Hepatocyte (in vitro differentiated cells): ENCODE measurements at regions not wholly inside any gene's neighbourhood (a gene's known extent, or its start where the extent isn't known, plus 50 kb on each side); places are given as distances from the start of the nearest gene placed in this dataset.

Experiments used
- DNase-seq: peaks from one replicate; pipeline ENCODE4 v3.0.0-alpha.2; 2016; ENCODE audit warnings: low spot score
- H2AFZ ChIP-seq: fragments of 200-600 bp; sonication (generic); 2 replicates; pipeline ENCODE4 v1.6.0; 2016; ENCODE audit warnings: antibody characterized with exemption, mild to moderate bottlenecking
- H3K27ac ChIP-seq: fragments of 200-600 bp; sonication (generic); 2 replicates; pipeline ENCODE4 v1.5.1; 2016; ENCODE audit warnings: mild to moderate bottlenecking
- H3K27me3 ChIP-seq: fragments of 200-600 bp; sonication (generic); 2 replicates; pipeline ENCODE4 v1.6.1; 2016
- H3K36me3 ChIP-seq: fragments of 200-600 bp; sonication (generic); replicated peaks from 2 replicates; pipeline ENCODE4 v1.5.1; 2016; ENCODE audit warnings: low read depth; ENCODE audit not compliant: insufficient read depth
- H3K4me1 ChIP-seq: fragments of 200-600 bp; sonication (generic); 2 replicates; pipeline ENCODE4 v1.5.1; 2016; ENCODE audit warnings: mild to moderate bottlenecking, moderate library complexity; ENCODE audit not compliant: insufficient read depth
- H3K4me2 ChIP-seq: fragments of 200-600 bp; sonication (generic); 2 replicates; pipeline ENCODE4 v1.6.0; 2016
- H3K4me3 ChIP-seq: fragments of 200-600 bp; sonication (generic); 2 replicates; pipeline ENCODE4 v1.5.1; 2016; ENCODE audit warnings: mild to moderate bottlenecking
- H3K79me2 ChIP-seq: fragments of 200-600 bp; sonication (generic); 2 replicates; pipeline ENCODE4 v1.6.0; 2017; ENCODE audit warnings: mild to moderate bottlenecking
- H3K9me2 ChIP-seq: fragments of 200-600 bp; sonication (generic); replicated peaks from 2 replicates; pipeline ENCODE4 v1.6.0; 2017; ENCODE audit warnings: mild to moderate bottlenecking; ENCODE audit not compliant: insufficient read depth
- H3K9me3 ChIP-seq: fragments of 200-600 bp; sonication (generic); 2 replicates; pipeline ENCODE4 v1.5.1; 2016; ENCODE audit warnings: low read depth, mild to moderate bottlenecking
- H4K20me1 ChIP-seq: fragments of 200-600 bp; sonication (generic); 2 replicates; pipeline ENCODE4 v1.6.0; 2016; ENCODE audit warnings: mild to moderate bottlenecking; ENCODE audit not compliant: insufficient read depth, poor library complexity, severe bottlenecking
- EZH2 ChIP-seq: fragments of 200-600 bp; sonication (generic); IDR thresholded peaks from 2 replicates; pipeline ENCODE4 v1.6.1; 2016; ENCODE audit warnings: antibody characterized with exemption, mild to moderate bottlenecking, borderline replicate concordance
- EZH2phosphoT487 ChIP-seq: fragments of 200-600 bp; sonication (generic); IDR thresholded peaks from one replicate; pipeline ENCODE4 v1.6.1; 2018; ENCODE audit warnings: antibody characterized with exemption, mild to moderate bottlenecking, low read depth, moderate library complexity; ENCODE audit not compliant: unreplicated experiment, severe bottlenecking
- WGBS: methylation state at CpG from one replicate; pipeline ENCODE4 v1.1.6; 2016; ENCODE audit warnings: low lambda C conversion rate; ENCODE audit errors: missing lambda C conversion rate; 5-methylcytosine and 5-hydroxymethylcytosine counted together
- TF ChIP-seq, protein P1 (sequence below): fragments of 200-600 bp; sonication (generic); IDR thresholded peaks from 2 replicates; pipeline ENCODE4 v1.5.1; 2016; ENCODE audit warnings: antibody characterized with exemption, mild to moderate bottlenecking; ENCODE audit not compliant: poor library complexity

- H3K4me2 ChIP-seq, result no peak overlapping the region
- 94% methylated on average over 2 of the region's 2 CpGs for WGBS
- no peaks in the 10 kb centered on the region for H3K36me3 ChIP-seq
- no peak overlapping the region for H3K4me3 ChIP-seq
- H3K79me2 ChIP-seq, result no peaks in the 10 kb centered on the region
- DNase-seq, result no peak
- H3K27me3 ChIP-seq, result no peaks in the 10 kb centered on the region
- H3K9me2 ChIP-seq, result no peaks in the 10 kb centered on the region
- TF ChIP-seq EZH2 (no peak), EZH2phosphoT487 (no peak)
- TF ChIP-seq, protein P1, sequence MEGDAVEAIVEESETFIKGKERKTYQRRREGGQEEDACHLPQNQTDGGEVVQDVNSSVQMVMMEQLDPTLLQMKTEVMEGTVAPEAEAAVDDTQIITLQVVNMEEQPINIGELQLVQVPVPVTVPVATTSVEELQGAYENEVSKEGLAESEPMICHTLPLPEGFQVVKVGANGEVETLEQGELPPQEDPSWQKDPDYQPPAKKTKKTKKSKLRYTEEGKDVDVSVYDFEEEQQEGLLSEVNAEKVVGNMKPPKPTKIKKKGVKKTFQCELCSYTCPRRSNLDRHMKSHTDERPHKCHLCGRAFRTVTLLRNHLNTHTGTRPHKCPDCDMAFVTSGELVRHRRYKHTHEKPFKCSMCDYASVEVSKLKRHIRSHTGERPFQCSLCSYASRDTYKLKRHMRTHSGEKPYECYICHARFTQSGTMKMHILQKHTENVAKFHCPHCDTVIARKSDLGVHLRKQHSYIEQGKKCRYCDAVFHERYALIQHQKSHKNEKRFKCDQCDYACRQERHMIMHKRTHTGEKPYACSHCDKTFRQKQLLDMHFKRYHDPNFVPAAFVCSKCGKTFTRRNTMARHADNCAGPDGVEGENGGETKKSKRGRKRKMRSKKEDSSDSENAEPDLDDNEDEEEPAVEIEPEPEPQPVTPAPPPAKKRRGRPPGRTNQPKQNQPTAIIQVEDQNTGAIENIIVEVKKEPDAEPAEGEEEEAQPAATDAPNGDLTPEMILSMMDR, result no peak
- H4K20me1 ChIP-seq, result no peaks in the 10 kb centered on the region
- no peak overlapping the region for H3K27ac ChIP-seq
- H3K4me1 ChIP-seq, result no peaks in the 10 kb centered on the region
- H2AFZ ChIP-seq, result no peak overlapping the region
- no peaks in the 10 kb centered on the region for H3K9me3 ChIP-seq
Observed at GRCh38 chr10:62707810-62708209, 96.7 kb upstream of the ADO start.

DNA sequence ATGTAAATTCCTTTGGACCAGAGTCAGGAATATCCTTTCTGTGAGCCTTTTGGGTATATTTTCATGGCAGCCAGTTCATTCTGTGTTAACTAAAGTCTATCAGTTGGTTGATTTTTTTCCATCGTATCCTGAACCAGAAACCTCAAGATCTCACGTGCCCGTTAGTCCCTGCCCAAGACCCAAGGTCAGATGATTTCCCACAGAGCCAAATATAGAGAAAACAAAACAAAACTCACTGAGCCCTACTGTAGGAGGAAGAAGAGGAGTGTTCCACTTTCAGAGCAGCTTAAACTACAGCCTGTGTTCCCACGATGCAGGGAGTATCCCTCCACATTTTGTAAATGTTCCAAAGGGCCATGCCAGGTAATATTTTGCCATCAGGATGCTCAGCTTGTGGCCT is 96.0 kb upstream of the ADO start:
- H2AFZ ChIP-seq, result no peak overlapping the region
- no peak for DNase-seq
- H3K4me3 ChIP-seq, result no peak overlapping the region
- H3K4me2 ChIP-seq, result no peak overlapping the region
- 78% methylated on average over 4 of the region's 4 CpGs for WGBS
- H3K36me3 ChIP-seq, result no peaks in the 10 kb centered on the region
- no peaks in the 10 kb centered on the region for H3K79me2 ChIP-seq
- TF ChIP-seq, protein P1, result no peak
- TF ChIP-seq EZH2 (no peak), EZH2phosphoT487 (no peak)
- H3K27ac ChIP-seq, result no peak overlapping the region
- no peaks in the 10 kb centered on the region for H3K9me2 ChIP-seq
- no peaks in the 10 kb centered on the region for H3K27me3 ChIP-seq
- H3K4me1 ChIP-seq, result no peaks in the 10 kb centered on the region
- H4K20me1 ChIP-seq, result no peaks in the 10 kb centered on the region
- H3K9me3 ChIP-seq, result no peaks in the 10 kb centered on the region

GRCh38 chr10:62709200-62709599 is 95.3 kb upstream of the ADO start:
- Histone ChIP-seq H3K79me2 (no peaks in the 10 kb centered on the region), H3K4me3 (no peak overlapping the region), H4K20me1 (no peaks in the 10 kb centered on the region), H3K36me3 (no peaks in the 10 kb centered on the region), H3K27ac (no peak overlapping the region), H3K4me2 (no peak overlapping the region), H3K9me3 (no peaks in the 10 kb centered on the region), H2AFZ (no peak overlapping the region), H3K27me3 (no peaks in the 10 kb centered on the region), H3K9me2 (no peaks in the 10 kb centered on the region), H3K4me1 (no peaks in the 10 kb centered on the region)
- WGBS, result 86% methylated on average over 3 of the region's 3 CpGs
- TF ChIP-seq EZH2 (no peak), EZH2phosphoT487 (no peak)
- TF ChIP-seq, protein P1, result no peak
- DNase-seq, result no peak

DNA sequence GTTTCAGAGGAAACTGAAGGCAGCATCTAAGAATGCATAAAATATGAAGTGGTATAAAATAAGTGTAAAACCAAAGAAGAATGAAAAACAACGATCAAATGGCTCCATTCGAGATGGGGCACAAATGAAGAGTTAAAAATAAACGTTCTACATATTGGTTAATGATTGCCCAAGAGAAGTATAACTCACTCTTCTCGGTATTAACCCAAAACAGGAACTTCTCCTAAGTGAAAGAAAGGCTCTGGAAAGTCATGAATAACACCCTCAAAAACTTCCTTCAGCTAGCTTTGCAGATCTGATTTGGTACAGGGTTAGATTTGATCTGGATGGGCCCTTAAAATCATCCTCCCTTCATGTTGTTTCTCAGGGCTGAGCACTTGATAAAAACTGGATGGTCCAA is 94.3 kb upstream of the ADO start:
- H3K4me3 ChIP-seq, result no peak overlapping the region
- DNase-seq, result no peak
- H4K20me1 ChIP-seq, result no peaks in the 10 kb centered on the region
- TF ChIP-seq, protein P1, result no peak
- no peak for TF ChIP-seq EZH2phosphoT487
- TF ChIP-seq EZH2, result no peak
- H3K79me2 ChIP-seq, result no peaks in the 10 kb centered on the region
- no peak overlapping the region for H2AFZ ChIP-seq
- 66% methylated on average over 4 of the region's 4 CpGs for WGBS
- no peaks in the 10 kb centered on the region for H3K4me1 ChIP-seq
- H3K36me3 ChIP-seq, result no peaks in the 10 kb centered on the region
- H3K27ac ChIP-seq, result no peak overlapping the region
- no peaks in the 10 kb centered on the region for H3K9me2 ChIP-seq
- no peak overlapping the region for H3K4me2 ChIP-seq
- H3K27me3 ChIP-seq, result no peaks in the 10 kb centered on the region
- no peaks in the 10 kb centered on the region for H3K9me3 ChIP-seq
